NCI-H510A (cell line): ENCODE measurements at regions not wholly inside any gene's neighbourhood (a gene's known extent, or its start where the extent isn't known, plus 50 kb on each side); places are given as distances from the start of the nearest gene placed in this dataset.

ENCODE experiments used
- DNase-seq: peaks from one replicate; lab custom pipeline; 2025; lab: John Stamatoyannopoulos, UW

DNA sequence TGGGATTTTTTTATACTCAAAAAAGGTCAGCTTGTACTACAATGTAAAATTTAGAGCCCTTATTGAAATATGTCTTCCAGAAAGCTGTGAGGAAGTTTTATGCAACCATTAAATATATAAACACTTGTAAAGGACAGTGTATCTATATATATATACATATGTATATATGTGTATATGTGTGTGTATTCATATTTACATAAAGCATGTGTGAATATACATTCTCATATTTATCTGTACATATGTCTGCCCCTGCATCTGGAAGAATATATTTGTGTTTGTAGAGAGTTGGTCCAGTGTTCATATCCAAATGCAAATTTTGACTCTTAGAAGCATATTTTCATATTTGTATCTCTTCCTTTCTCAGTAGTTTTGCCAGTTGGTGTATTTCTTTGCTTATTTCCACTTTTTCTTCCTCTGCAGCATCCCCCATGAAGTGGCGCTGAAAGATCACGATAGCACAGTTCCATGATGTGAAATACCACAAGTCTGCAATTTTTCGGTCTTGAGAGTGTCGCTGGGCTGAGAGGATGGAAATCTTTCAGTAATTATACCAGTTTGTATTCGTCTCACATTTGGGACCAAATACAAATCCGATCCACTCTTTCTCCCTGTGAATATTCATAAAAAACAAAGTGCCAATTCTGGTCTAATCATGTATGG, 311.7 kb upstream of the DPH6 start:
- no peak for DNase-seq

DNA sequence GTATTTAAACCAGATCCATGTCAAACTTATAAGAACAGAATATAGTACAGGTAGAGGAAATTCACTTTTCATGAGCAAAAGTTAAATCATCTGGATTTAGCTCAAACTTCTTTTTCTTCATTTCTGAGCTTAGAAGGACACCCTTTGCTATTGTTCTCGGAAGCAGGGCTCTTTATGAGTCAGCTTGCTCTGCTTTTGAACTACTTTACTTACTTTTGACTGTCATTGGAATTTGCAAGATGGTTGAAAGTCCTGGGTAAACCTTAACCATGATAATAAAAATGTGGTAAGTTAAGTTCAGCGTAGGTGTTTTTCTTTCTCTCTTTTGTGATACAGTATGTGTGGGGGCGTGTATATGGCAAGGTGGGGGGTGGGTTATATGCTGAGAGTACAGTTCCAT, 312.7 kb upstream of the DPH6 start:
- DNase-seq, result no peak

GRCh38 chr15:35863655-35864054, 317.7 kb upstream of the DPH6 start:
- no peak for DNase-seq

DNA sequence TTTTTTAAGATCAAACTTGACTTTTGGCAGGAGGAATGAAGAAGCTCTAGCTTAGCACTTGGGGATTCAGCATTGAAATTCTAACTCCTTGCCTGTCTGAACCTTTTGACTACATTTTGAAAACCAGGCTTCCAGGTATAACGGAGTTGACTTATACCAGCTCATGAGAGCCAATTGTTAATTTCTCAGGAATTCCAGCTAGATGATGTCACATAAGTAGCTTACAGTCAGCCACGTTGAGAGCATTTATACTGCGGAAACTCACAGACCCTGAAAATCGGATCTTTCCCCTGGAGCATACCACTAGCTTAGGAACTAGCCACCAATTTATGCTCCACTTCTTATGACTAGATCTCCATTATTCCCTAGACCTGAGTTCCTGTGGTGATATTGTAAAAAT, 321.4 kb upstream of the DPH6 start:
- DNase-seq, result no peak

DNA sequence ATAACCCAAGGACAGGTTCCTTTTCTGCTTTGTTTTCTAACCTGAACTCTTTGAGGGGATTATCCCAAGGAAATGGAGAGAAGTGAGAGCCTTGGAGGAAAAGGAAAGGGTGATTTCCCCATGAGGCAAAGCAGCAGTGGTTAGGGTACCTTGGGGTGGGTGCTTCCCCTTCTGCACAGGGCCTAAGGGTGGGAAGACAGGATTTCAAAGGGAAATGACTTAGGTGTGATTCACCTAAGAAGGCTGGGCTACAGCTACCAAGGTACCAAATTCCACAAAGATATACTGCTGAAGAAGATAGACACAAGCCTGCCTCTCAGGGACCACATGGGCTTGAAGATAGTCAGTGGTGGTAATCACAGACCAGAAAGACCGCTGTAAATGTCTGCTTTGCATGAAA, 325.3 kb upstream of the DPH6 start:
- no peak for DNase-seq

- no peak for DNase-seq
These were observed 325.8 kb upstream of the DPH6 start for GRCh38 chr15:35871812-35872211.

GRCh38 chr15:35872577-35872976, 326.6 kb upstream of the DPH6 start:
- DNase-seq, result no peak

DNA sequence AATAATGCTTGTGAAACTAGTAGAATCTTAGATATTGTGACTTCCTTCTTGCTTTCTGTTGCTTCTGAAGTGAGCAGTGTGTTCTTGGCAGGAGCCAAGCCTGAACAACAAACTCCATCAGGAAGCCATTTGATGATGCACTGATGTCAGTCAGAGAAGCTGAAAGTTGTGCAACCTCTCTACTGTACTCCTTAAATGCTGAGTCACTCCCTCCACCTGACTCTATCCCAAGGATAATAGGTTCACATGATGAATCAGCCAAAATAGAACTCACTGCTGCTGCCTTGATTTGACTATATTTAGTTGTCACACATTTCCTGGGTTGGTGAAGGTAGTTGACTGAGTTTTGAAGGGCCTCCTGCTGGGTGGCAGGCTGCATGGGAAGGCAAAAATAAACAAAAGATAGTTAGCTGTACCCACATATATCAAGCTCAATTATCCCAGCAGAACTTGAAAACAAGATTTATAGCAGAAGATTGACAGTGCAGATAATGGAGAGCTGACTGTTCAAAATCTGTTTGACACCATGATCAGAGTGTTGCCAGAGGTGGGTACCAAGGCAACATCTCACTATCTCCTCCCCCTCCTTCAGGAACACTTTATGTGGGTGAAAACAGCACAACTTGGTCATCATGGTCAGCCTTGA, 328.4 kb upstream of the DPH6 start:
- peak; percentile 34 for DNase-seq

DNA sequence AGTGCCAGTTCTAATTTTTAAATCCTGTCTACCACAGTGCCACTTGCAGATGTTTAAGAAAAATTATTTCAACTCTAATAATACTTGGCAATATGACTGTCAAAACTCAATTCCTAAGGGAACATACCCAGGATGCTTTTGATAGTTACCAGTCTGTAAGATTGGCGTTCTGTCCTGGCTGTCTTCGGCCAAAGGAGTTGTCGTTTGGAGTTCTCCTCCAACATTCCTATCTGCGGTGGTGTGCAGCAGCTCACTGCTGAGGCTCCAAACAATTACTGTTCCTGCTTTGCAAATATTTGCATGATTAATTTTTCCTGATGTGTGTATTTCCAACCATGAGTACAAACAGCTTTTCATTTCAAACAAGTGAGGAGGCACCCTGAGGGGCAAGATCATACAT, 330.8 kb upstream of the DPH6 start:
- DNase-seq, result no peak

DNA sequence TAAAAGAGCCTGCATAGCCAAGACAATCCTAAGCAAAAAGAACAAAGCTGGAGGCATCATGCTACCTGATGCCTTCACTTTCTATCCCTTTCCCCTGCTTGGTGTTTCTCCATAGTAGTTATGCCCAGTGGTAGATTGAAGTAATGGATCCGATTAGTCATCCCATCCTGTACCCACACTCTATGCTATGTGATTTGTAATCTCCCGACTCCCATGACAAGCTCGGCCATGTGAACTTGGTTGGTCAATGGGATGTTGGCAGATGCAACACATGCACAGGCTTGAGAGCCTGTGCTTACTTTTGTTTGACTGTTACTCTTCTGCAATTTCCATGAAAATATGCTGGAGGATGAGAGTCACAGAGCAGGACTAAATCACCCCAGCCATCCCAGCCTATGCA, 334.9 kb upstream of the DPH6 start:
- DNase-seq, result no peak

GRCh38 chr15:35885870-35886269, 339.9 kb upstream of the DPH6 start:
- no peak for DNase-seq

GRCh38 chr15:35886765-35887164, 340.8 kb upstream of the DPH6 start:
- no peak for DNase-seq

- no peak for DNase-seq
These were observed 342.9 kb upstream of the DPH6 start for GRCh38 chr15:35888815-35889214.

DNA sequence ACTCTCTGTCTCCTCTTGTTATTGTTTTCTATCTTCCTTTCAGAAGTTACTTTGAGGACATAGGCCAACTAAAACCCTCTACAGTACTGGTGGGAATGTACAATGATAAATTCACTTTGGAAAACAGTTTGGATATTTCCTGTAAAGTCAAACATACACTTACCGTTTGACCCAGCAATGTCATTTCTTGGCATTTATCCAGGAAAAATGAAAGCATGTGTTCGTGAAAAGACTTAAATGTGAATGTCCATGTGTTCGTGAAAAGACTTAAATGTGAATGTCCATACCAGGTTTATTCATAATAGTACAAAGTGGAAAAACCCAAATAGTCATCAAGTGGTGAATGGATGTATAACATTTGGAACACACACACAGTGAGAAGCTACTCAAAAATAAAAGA, 361.5 kb upstream of the DPH6 start:
- no peak for DNase-seq

DNA sequence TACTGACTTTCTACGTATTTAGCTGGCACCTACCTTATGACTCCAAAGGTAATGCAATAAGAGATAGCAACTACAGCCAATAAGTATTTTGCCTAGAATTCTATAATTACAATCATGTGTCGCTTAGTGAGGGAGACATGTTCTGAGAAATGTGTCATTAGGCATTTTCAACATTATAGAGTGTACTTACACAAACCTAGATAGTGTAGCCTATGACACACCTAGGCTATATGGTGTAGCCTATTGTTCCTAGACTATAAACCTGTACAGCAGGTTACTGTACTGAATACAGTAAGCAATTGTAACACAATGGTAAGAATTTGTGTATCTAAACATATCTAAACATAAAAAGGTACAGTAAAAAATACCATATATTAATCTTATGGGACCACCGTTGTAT, 363.4 kb upstream of the DPH6 start:
- no peak for DNase-seq

- DNase-seq, result no peak
These were observed 364.3 kb upstream of the DPH6 start for GRCh38 chr15:35910227-35910626.

DNA sequence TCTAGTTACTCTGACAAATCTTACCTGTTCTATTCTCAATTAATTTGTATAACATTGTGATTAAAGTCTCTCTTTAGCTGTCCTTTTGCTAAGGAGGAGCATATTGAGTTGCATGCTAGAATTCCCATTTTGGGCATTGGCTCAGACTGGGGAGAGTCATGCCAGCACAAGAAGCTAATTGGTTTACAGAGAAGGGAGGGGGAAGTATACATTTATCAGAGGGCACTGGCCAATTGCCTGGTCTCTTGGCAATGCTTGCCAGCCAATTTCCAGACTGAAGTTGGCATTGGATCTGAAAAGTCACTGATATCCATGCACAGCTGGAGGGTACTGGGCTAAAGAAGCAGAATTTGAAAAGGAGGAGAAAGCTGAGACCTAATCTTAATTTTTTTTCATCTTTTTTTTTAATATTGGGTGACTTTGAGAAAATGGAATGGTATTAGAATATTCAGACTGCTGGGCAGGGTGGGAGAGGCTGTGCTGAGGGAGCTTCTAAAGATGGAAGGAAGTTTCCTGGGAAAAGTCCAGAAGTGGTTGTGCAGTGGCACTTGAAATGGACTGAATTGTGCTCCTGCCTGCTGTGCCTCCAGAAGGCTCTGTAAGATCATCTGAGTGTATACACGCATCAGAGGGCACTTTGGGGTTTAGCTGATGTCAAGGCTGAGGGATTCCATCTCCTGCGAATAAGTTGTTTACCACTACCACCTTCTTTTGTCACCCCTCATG, 365.2 kb upstream of the DPH6 start:
- DNase-seq, result no peak

DNA sequence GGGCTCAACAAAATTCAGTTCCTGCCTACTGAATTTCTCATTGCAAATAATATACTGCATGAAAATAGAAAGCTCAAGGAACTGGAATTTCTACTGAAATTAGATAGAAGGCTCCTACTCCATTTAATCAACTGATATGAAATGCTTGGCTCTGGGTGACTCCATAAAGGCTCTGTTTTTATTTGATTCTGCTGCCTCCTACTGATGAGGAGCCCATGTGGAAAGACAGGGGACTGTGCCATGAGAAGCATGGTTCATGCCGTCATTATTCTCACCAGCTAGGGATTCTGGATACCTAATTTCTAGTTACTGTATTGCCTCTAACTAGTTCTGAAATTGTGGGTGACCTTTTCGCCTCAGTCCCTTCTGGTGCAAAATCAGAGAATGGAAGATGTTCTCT, 366.2 kb upstream of the DPH6 start:
- DNase-seq, result no peak

DNA sequence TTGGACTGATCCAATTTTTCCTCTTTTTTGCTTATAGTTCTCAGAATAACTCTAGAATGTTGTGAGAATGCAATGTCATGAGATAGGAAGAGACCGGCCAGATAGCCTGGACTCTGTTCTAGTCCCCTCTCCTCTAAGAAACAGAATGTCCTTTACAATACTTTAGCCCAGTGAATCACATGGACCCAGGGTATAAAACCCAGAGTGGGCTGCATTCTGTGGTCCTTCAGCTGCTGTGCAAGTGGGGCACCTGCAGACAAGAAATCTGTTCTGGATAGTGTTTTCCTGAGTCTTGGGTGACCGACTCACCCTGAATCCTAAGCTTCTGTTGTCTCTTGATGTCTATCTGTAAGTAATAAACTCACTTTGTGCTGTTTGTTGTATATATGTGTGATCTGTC, 368.6 kb upstream of the DPH6 start:
- no peak for DNase-seq

GRCh38 chr15:35921046-35921445, 375.1 kb upstream of the DPH6 start:
- no peak for DNase-seq

GRCh38 chr15:35925275-35926006, 379.5 kb upstream of the DPH6 start:
- no peak for DNase-seq

DNA sequence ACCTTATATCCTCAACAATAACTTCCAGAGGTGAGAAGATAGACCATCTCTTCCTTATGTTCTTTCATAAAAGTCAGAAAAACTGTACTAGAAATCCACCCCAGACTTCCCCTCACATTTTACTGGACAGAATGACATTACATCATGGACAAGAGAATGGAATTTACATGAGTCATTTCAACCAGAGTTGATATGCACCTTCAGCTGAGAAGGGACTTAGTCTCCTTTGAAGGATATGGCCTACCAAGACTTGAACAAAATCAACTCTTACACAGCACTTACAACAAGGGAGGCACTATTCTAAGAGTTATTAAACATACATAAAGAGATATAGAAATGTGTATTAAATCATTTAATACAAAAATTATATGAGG, 380.0 kb upstream of the DPH6 start:
- no peak for DNase-seq

DNA sequence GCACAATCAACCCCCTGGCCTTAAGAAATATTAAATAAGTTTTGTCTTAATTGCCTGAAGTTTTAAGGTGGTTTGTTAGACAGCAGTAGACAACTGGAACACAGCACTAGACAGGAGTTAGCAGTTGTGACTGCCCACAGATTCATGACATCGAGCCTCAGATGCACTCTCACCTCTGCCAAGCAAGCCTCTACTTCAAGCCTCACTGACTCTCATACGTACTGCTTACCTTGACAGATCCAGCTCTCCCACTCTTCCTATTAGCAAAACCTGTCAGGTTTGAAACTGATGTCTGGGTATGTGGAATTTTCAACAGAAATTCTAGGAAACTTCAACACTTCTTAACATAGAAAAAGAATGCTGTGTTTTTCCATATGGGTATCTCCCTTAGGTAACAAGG, 382.9 kb upstream of the DPH6 start:
- DNase-seq, result no peak
